NCI-H1092 treated with DMSO at 0.1 percent for 48 hours (cell line): ENCODE measurements at regions not wholly inside any gene's neighbourhood (a gene's known extent, or its start where the extent isn't known, plus 50 kb on each side); places are given as distances from the start of the nearest gene placed in this dataset.

Experiments used
- DNase-seq: peaks from one replicate; lab custom pipeline; 2025; lab: John Stamatoyannopoulos, UW

DNA sequence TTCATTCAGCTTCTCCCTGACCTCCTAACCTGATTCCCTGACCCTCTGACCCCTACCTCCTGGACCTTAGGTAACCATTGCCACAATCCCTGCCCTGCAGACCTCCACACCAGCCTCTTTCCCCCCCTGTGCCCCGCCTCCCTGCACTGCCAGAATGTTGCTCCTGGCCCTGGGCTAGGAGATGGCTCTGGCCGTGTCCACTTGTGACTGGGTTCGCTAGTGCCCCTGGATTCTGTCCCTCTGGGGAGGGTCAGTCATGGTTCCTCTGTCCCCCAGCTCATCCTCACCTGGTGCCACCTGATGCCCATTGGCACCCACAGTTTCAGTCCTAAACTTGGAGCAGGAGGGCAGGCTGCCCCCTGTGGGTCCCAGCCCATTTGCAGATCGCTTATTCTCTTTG is 56.2 kb upstream of the PRR23E start:
- no peak for DNase-seq

GRCh38 chr3:127137113-127137512 is 55.8 kb upstream of the PRR23E start:
- no peak for DNase-seq

GRCh38 chr3:127137757-127138536 is 55.0 kb upstream of the PRR23E start:
- DNase-seq = no peak

GRCh38 chr3:127139601-127140500 is 53.1 kb upstream of the PRR23E start:
- DNase-seq = peak; percentile 44

DNA sequence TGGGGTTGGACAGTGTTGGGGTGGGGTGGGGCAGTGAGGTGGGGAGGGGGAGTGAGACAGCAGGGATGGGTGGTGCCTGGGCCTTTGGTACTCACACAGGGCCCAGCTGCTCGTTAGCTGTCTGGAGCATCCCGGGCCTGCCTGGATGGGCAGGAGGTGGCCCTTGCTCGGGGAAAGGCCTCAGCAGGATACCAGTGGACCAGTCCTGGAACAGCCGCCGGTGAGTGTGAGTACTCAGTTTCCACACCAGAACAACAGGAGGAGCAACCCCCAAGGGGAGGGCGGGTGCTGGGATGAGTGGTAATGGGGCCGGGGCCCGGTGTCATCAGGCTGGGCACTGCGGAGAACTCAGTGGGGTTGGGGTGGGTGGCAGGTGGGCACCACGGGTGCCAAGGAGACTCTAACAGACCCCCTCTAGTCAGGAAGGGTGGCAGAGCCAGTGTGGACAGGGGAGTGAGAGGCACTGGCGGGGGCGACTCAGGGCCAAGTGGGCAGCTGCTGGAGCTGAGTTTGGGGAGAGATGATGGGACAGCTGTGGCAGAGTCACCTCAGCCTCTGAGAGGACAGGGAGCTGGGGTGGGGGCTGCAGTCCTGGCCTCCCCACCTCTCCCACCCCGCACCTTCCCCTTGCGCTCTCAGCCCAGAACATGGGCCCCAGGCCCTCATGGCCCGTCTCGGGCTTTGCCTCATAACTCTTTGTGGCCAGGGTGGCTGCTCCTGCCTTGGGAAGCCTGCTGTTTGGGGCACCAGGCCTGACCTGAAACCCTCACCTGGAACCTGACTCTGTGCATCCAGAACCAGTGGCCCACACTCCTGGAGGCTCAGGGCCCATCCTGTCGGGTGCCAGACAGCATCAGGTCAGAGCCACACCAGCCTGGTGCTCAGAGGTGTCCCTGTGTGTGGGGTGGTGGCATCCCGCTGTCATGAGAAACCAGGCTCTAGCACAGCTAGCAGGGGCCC is 52.1 kb upstream of the PRR23E start:
- DNase-seq = no peak

GRCh38 chr3:127141921-127142730 is 50.8 kb upstream of the PRR23E start:
- DNase-seq = peak; percentile 99
